NB4 (cell line): ENCODE measurements at regions not wholly inside any gene's neighbourhood (a gene's known extent, or its start where the extent isn't known, plus 50 kb on each side); places are given as distances from the start of the nearest gene placed in this dataset.

Experiments
- DNase-seq: peaks from one replicate; pipeline ENCODE4 v3.0.0; 2010; ENCODE audit warnings: low read depth
- H3K4me3 ChIP-seq: one replicate; pipeline ENCODE4 v1.5.1; 2011; ENCODE audit warnings: mild to moderate bottlenecking, low read depth, low read length, moderate library complexity
- MYC ChIP-seq: IDR thresholded peaks from 2 replicates; pipeline ENCODE4 v1.6.1; 2011; ENCODE audit warnings: low read depth, low read length
- POLR2A ChIP-seq: IDR thresholded peaks from 2 replicates; pipeline ENCODE4 v1.6.1; 2011; ENCODE audit warnings: mild to moderate bottlenecking; ENCODE audit not compliant: insufficient read length; ENCODE audit errors: extremely low read depth
- TF ChIP-seq, protein P1 (sequence below): IDR thresholded peaks from one replicate; pipeline ENCODE4 v1.5.1; 2012; ENCODE audit warnings: low read depth, low read length
- TF ChIP-seq, protein P2 (sequence below): IDR thresholded peaks from 2 replicates; pipeline ENCODE4 v1.6.1; 2011; ENCODE audit warnings: low read depth, low read length

GRCh38 chr6:73956305-73956704 lies 260.3 kb downstream of the CD109 start:
- TF ChIP-seq POLR2A = no peak
- TF ChIP-seq, protein P1, sequence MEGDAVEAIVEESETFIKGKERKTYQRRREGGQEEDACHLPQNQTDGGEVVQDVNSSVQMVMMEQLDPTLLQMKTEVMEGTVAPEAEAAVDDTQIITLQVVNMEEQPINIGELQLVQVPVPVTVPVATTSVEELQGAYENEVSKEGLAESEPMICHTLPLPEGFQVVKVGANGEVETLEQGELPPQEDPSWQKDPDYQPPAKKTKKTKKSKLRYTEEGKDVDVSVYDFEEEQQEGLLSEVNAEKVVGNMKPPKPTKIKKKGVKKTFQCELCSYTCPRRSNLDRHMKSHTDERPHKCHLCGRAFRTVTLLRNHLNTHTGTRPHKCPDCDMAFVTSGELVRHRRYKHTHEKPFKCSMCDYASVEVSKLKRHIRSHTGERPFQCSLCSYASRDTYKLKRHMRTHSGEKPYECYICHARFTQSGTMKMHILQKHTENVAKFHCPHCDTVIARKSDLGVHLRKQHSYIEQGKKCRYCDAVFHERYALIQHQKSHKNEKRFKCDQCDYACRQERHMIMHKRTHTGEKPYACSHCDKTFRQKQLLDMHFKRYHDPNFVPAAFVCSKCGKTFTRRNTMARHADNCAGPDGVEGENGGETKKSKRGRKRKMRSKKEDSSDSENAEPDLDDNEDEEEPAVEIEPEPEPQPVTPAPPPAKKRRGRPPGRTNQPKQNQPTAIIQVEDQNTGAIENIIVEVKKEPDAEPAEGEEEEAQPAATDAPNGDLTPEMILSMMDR = no peak
- TF ChIP-seq, protein P2, sequence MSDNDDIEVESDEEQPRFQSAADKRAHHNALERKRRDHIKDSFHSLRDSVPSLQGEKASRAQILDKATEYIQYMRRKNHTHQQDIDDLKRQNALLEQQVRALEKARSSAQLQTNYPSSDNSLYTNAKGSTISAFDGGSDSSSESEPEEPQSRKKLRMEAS = no peak
- no peak for TF ChIP-seq MYC

DNA sequence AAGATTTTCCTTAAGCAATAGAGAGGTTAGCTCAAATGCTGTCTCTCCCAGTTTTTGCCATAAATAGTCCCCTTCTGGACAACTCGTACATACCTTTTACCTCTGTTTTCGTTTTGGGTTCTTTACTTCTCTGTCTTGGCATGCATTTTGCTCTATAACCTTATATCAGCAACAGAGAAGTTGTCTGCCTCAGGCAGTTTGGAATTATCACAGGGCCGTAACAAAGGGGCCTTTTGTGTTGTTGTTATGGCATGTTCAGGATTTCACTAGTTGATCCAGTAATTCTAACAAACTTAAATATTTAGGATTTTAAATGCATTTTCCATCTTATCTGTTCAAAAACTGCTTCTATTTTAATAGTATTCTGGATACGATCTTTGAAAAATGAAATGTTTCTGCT lies 259.8 kb downstream of the CD109 start:
- H3K4me3 ChIP-seq = no peak overlapping the region
- DNase-seq = no peak
- TF ChIP-seq POLR2A (no peak), MYC (no peak)
- TF ChIP-seq, protein P1 = no peak
- TF ChIP-seq, protein P2 = no peak

More at GRCh38 chr6:73956305-73956704, 260.3 kb downstream of the CD109 start:
- no peak overlapping the region for H3K4me3 ChIP-seq
- no peak for DNase-seq

DNA sequence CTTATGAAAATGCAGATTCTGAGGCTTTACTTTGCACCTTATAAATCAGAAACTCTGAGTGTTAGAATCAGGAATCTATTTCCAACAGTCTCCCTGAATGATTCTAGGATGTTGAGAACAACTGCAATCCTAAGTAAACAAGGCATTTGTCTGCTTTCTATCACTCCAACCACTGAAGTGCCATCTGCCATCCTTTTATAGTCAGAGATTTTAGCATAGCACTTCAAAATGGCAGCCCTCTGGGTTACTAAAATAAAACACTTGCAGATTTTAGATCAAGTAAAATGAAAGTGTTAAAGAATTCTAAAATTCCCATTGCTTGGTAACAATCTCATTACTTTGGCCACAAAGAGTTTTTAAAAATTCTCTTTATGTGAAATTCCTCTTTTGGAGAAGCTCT lies 258.9 kb downstream of the CD109 start:
- no peak for DNase-seq
- no peak overlapping the region for H3K4me3 ChIP-seq
- TF ChIP-seq MYC = no peak
- TF ChIP-seq, protein P1 = no peak
- TF ChIP-seq, protein P2 = no peak
- no peak for TF ChIP-seq POLR2A

GRCh38 chr6:73951183-73951582 lies 255.2 kb downstream of the CD109 start:
- no peak for DNase-seq
- TF ChIP-seq MYC = no peak
- no peak for TF ChIP-seq POLR2A
- TF ChIP-seq, protein P2 = no peak
- TF ChIP-seq, protein P1 = no peak
- no peak overlapping the region for H3K4me3 ChIP-seq

DNA sequence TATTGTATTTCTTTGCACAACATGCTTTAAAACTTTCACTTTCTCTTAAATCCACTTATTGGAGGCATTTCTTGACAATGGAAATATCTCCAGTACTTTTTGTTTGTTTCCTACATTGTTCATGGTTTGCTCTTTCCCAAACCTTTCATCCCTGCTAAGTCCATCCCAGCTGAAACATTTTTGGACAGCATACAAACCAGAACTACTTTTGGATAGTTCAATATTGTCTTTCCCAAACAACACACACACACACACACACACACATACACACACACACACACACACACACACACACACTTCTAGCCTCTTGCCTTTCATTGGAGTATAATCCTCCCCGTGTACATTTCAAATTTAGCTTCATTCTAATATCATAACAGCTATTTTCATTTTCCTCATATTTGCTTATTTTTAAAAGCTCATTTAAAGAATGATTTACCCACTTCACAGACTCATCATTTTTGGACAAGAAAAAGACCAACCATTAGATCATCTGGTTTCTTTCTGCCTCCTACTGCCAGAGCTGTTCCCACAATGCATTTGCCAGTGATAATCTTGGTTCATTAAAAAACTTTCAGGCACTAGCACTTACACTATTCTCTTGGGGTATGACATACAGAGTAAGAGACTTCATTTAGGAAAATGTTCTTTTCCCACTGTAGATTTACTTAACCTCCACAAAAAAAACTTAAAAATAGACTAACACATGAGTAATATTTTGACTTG lies 248.1 kb downstream of the CD109 start:
- no peak for DNase-seq
- TF ChIP-seq, protein P2 = no peak
- TF ChIP-seq, protein P1 = no peak
- TF ChIP-seq POLR2A = no peak
- no peak overlapping the region for H3K4me3 ChIP-seq
